Astrocyte (in vitro differentiated cells and primary cell): ENCODE measurements at regions not wholly inside any gene's neighbourhood (a gene's known extent, or its start where the extent isn't known, plus 50 kb on each side); places are given as distances from the start of the nearest gene placed in this dataset.

Experiments
- CTCF ChIP-seq: IDR thresholded peaks from 2 replicates; pipeline ENCODE4 v1.5.1; 2011; ENCODE audit warnings: low read depth, mild to moderate bottlenecking, inconsistent platforms, low read length, moderate library complexity; ENCODE audit not compliant: insufficient read depth
- EZH2 ChIP-seq: IDR thresholded peaks from 2 replicates; pipeline ENCODE4 v1.6.1; 2012; ENCODE audit warnings: mild to moderate bottlenecking, low read length, inconsistent platforms; ENCODE audit not compliant: insufficient read depth

GRCh38 chr11:112454841-112455240 lies 194.2 kb upstream of the PLET1 start:
- no peak for TF ChIP-seq CTCF
- TF ChIP-seq EZH2, result no peak
